Type B pancreatic cell (in vitro differentiated cells): ENCODE measurements at regions not wholly inside any gene's neighbourhood (a gene's known extent, or its start where the extent isn't known, plus 50 kb on each side); places are given as distances from the start of the nearest gene placed in this dataset.

Experiments
- DNase-seq: peaks from one replicate; pipeline ENCODE4 v3.0.0; 2021; ENCODE audit warnings: mixed read lengths; ENCODE audit not compliant: unreplicated experiment; ENCODE audit errors: extremely low spot score
- H3K27ac Mint-ChIP-seq: 2 replicates; pipeline ENCODE4 v1.8.0; 2021; ENCODE audit warnings: mild to moderate bottlenecking, mixed read lengths
- H3K27me3 Mint-ChIP-seq: 2 replicates; pipeline ENCODE4 v1.8.0; 2021; ENCODE audit warnings: mixed read lengths
- H3K36me3 Mint-ChIP-seq: 2 replicates; pipeline ENCODE4 v1.8.0; 2021; ENCODE audit warnings: mixed read lengths
- H3K4me1 Mint-ChIP-seq: one replicate; pipeline ENCODE4 v1.8.0; 2021; ENCODE audit warnings: mixed read lengths; ENCODE audit not compliant: unreplicated experiment
- H3K4me3 Mint-ChIP-seq: 2 replicates; pipeline ENCODE4 v1.8.0; 2021; ENCODE audit warnings: mild to moderate bottlenecking, mixed read lengths
- H3K9me3 Mint-ChIP-seq: 2 replicates; pipeline ENCODE4 v1.8.0; 2021; ENCODE audit warnings: mixed read lengths
- CTCF ChIP-seq: fragments of 200-600 bp; sonication (generic); conservative IDR thresholded peaks from 2 replicates; pipeline ENCODE4 v1.5.0; 2021; ENCODE audit warnings: antibody characterized with exemption, mild to moderate bottlenecking

GRCh38 chr5:39671561-39671961 lies 246.8 kb upstream of the DAB2 start:
- Mint-ChIP-seq H3K27ac (no peak overlapping the region), H3K4me3 (no peak overlapping the region), H3K27me3 (no peaks in the 10 kb centered on the region), H3K9me3 (no peaks in the 10 kb centered on the region), H3K4me1 (peaks cover 3% of the 10 kb centered on the region), H3K36me3 (no peaks in the 10 kb centered on the region)
- TF ChIP-seq CTCF: no peak
- DNase-seq: no peak

- Mint-ChIP-seq H3K27ac (no peak overlapping the region), H3K27me3 (no peaks in the 10 kb centered on the region), H3K4me1 (peaks cover 3% of the 10 kb centered on the region), H3K4me3 (no peak overlapping the region), H3K36me3 (no peaks in the 10 kb centered on the region), H3K9me3 (no peaks in the 10 kb centered on the region)
- no peak for TF ChIP-seq CTCF
- no peak for DNase-seq
Observed at GRCh38 chr5:39670955-39671354, 246.2 kb upstream of the DAB2 start.

GRCh38 chr5:39670391-39670790 lies 245.6 kb upstream of the DAB2 start:
- H3K4me3 Mint-ChIP-seq: no peak overlapping the region
- no peak for DNase-seq
- H3K27ac Mint-ChIP-seq: no peak overlapping the region
- no peaks in the 10 kb centered on the region for H3K36me3 Mint-ChIP-seq
- TF ChIP-seq CTCF: no peak
- peaks cover 3% of the 10 kb centered on the region for H3K4me1 Mint-ChIP-seq
- no peaks in the 10 kb centered on the region for H3K9me3 Mint-ChIP-seq
- no peaks in the 10 kb centered on the region for H3K27me3 Mint-ChIP-seq

- Mint-ChIP-seq H3K27me3 (no peaks in the 10 kb centered on the region), H3K9me3 (no peaks in the 10 kb centered on the region)
Observed at GRCh38 chr5:39668980-39669379, 244.2 kb upstream of the DAB2 start.

GRCh38 chr5:39665328-39665727 lies 240.5 kb upstream of the DAB2 start:
- Mint-ChIP-seq H3K27ac (no peak overlapping the region), H3K4me3 (no peak overlapping the region), H3K27me3 (no peaks in the 10 kb centered on the region), H3K9me3 (no peaks in the 10 kb centered on the region), H3K36me3 (no peaks in the 10 kb centered on the region), H3K4me1 (peaks cover 12% of the 10 kb centered on the region)
- peak; percentile 66 for DNase-seq
- no peak for TF ChIP-seq CTCF

More at GRCh38 chr5:39668980-39669379, 244.2 kb upstream of the DAB2 start:
- H3K4me1 Mint-ChIP-seq: peaks cover 3% of the 10 kb centered on the region
- no peaks in the 10 kb centered on the region for H3K36me3 Mint-ChIP-seq
- no peak for TF ChIP-seq CTCF
- no peak overlapping the region for H3K4me3 Mint-ChIP-seq
- DNase-seq: no peak
- H3K27ac Mint-ChIP-seq: no peak overlapping the region

GRCh38 chr5:39662945-39663344 lies 238.2 kb upstream of the DAB2 start:
- Mint-ChIP-seq H3K36me3 (no peaks in the 10 kb centered on the region), H3K4me1 (peaks cover 12% of the 10 kb centered on the region), H3K4me3 (no peak overlapping the region), H3K9me3 (no peaks in the 10 kb centered on the region), H3K27ac (no peak overlapping the region), H3K27me3 (no peaks in the 10 kb centered on the region)
- TF ChIP-seq CTCF: no peak
- DNase-seq: no peak
